ENCODE measurements at regions not wholly inside any gene's neighbourhood (a gene's known extent, or its start where the extent isn't known, plus 50 kb on each side); places are given as distances from the start of the nearest gene placed in this dataset.

GRCh38 chr14:65321370-65321875, 91.1 kb upstream of the FUT8 start:
- TF ChIP-seq CTCF (conservative IDR thresholded peaks at IDR 0.05; ENCODE audit: low read length): no peak
- no peak for TF ChIP-seq EZH2phosphoT487 (IDR thresholded peaks at IDR 0.05; ENCODE audit: borderline replicate concordance)
